ENCODE measurements at regions not wholly inside any gene's neighbourhood (a gene's known extent, or its start where the extent isn't known, plus 50 kb on each side); places are given as distances from the start of the nearest gene placed in this dataset.

GRCh38 chr7:41489885-41490284 is 213.0 kb downstream of the INHBA start:
- H3K4me3 Mint-ChIP-seq, result no peak overlapping the region
- H3K4me3 ChIP-seq (ENCODE audit: control extremely low read depth in 1 of 5, extremely low read depth in 1 of 5, insufficient read depth in 1 of 5, low read depth in 2 of 5, low read length in 4 of 5), result no peak overlapping the region
- H4K20me1 ChIP-seq (ENCODE audit: control insufficient read depth, insufficient read depth, low read length, poor library complexity, severe bottlenecking), result no peaks in the 10 kb centered on the region
- no peak overlapping the region for H3K4me2 ChIP-seq (replicated peaks; ENCODE audit: low read depth, low read length, poor library complexity, severe bottlenecking)
- ATAC-seq (ENCODE audit: low read depth) (no peak), DNase-seq (no peak)
- H3K36me3 ChIP-seq (replicated peaks in 1 of 2; ENCODE audit: control extremely low read depth in 1 of 2, control insufficient read depth in 1 of 2, extremely low read depth in 1 of 2, insufficient read depth in 2 of 2, low read length in 1 of 2), result no peaks in the 10 kb centered on the region
- no peak overlapping the region for H3K27ac ChIP-seq (ENCODE audit: low read length in 2 of 2)
- H3K9me3 Mint-ChIP-seq (ENCODE audit: insufficient read depth), result no peaks in the 10 kb centered on the region
- intact Hi-C loops (cut with micrococcal nuclease), result no loop called here
- no peaks in the 10 kb centered on the region for H3K27me3 ChIP-seq (replicated peaks in 1 of 4; ENCODE audit: control extremely low read depth in 1 of 4, control insufficient read depth in 3 of 4, insufficient read depth in 4 of 4, low read length in 3 of 4)
- no peak overlapping the region for H2AFZ ChIP-seq (ENCODE audit: insufficient read depth, low read depth, low read length, poor library complexity, severe bottlenecking)
- ChIA-PET CTCF (no interaction called here), POLR2A (no interaction called here)
- no peaks in the 10 kb centered on the region for H3K9me3 ChIP-seq (ENCODE audit: control extremely low read depth in 1 of 3, control insufficient read depth in 2 of 3, insufficient read depth in 1 of 3, low read length in 2 of 3)
- no peaks in the 10 kb centered on the region for H3K4me1 Mint-ChIP-seq
- no peak overlapping the region for H3K9ac ChIP-seq (ENCODE audit: low read length)
- H3K4me1 ChIP-seq (ENCODE audit: control insufficient read depth in 2 of 2, insufficient read depth in 2 of 2, low read length in 2 of 2), result no peaks in the 10 kb centered on the region
- no peaks in the 10 kb centered on the region for H3K79me2 ChIP-seq (ENCODE audit: control insufficient read depth, insufficient read depth, low read length)
- no peak for TF ChIP-seq CTCF (IDR thresholded peaks at IDR 0.05)
- TF ChIP-seq EZH2 (IDR thresholded peaks at IDR 0.05; ENCODE audit: borderline replicate concordance, insufficient read depth, low read depth, low read length, poor library complexity, severe bottlenecking), result no peak
- 100% methylated on average over 1 of the region's 2 CpGs for WGBS (ENCODE audit: insufficient coverage)
- H3K27ac Mint-ChIP-seq, result no peak overlapping the region
- H3K27me3 Mint-ChIP-seq, result no peaks in the 10 kb centered on the region

GRCh38 chr7:41487229-41487940 is 215.5 kb downstream of the INHBA start:
- 95% methylated on average over 6 of the region's 7 CpGs for WGBS (ENCODE audit: insufficient coverage)

More at GRCh38 chr7:41487229-41487940, 215.5 kb downstream of the INHBA start:
- TF ChIP-seq EZH2 (IDR thresholded peaks at IDR 0.05; ENCODE audit: borderline replicate concordance, insufficient read depth, low read depth, low read length, poor library complexity, severe bottlenecking), result no peak
- no peak for TF ChIP-seq CTCF (IDR thresholded peaks at IDR 0.05)
- Histone ChIP-seq H4K20me1 (ENCODE audit: control insufficient read depth, insufficient read depth, low read length, poor library complexity, severe bottlenecking) (no peaks in the 10 kb centered on the region), H3K4me2 (replicated peaks; ENCODE audit: low read depth, low read length, poor library complexity, severe bottlenecking) (no peak overlapping the region), H3K4me3 (ENCODE audit: control extremely low read depth in 1 of 5, extremely low read depth in 1 of 5, insufficient read depth in 1 of 5, low read depth in 2 of 5, low read length in 4 of 5) (no peak overlapping the region), H3K27ac (ENCODE audit: low read length in 2 of 2) (no peak overlapping the region), H3K36me3 (replicated peaks in 1 of 2; ENCODE audit: control extremely low read depth in 1 of 2, control insufficient read depth in 1 of 2, extremely low read depth in 1 of 2, insufficient read depth in 2 of 2, low read length in 1 of 2) (no peaks in the 10 kb centered on the region), H3K9me3 (ENCODE audit: control extremely low read depth in 1 of 3, control insufficient read depth in 2 of 3, insufficient read depth in 1 of 3, low read length in 2 of 3) (no peaks in the 10 kb centered on the region), H3K9ac (ENCODE audit: low read length) (no peak overlapping the region), H3K79me2 (ENCODE audit: control insufficient read depth, insufficient read depth, low read length) (no peaks in the 10 kb centered on the region), H3K27me3 (replicated peaks in 1 of 4; ENCODE audit: control extremely low read depth in 1 of 4, control insufficient read depth in 3 of 4, insufficient read depth in 4 of 4, low read length in 3 of 4) (no peaks in the 10 kb centered on the region), H3K4me1 (ENCODE audit: control insufficient read depth in 2 of 2, insufficient read depth in 2 of 2, low read length in 2 of 2) (no peaks in the 10 kb centered on the region), H2AFZ (ENCODE audit: insufficient read depth, low read depth, low read length, poor library complexity, severe bottlenecking) (no peak overlapping the region)
- intact Hi-C loops (cut with micrococcal nuclease), result no loop called here
- Mint-ChIP-seq H3K4me3 (no peak overlapping the region), H3K27ac (no peak overlapping the region), H3K27me3 (no peaks in the 10 kb centered on the region), H3K9me3 (ENCODE audit: insufficient read depth) (no peaks in the 10 kb centered on the region), H3K4me1 (no peaks in the 10 kb centered on the region)
- ATAC-seq (ENCODE audit: low read depth) (no peak), DNase-seq (no peak)
- ChIA-PET CTCF (no interaction called here), POLR2A (no interaction called here)
